ENCODE measurements at regions not wholly inside any gene's neighbourhood (a gene's known extent, or its start where the extent isn't known, plus 50 kb on each side); places are given as distances from the start of the nearest gene placed in this dataset.

- Histone ChIP-seq H3K9ac (ENCODE audit: low read length) (no peak overlapping the region), H3K79me2 (replicated peaks; ENCODE audit: insufficient read depth, low read length) (no peaks in the 10 kb centered on the region), H2AFZ (ENCODE audit: low read depth, low read length) (no peak overlapping the region), H3K27ac (ENCODE audit: low read length) (no peak overlapping the region), H3K27me3 (ENCODE audit: insufficient read depth, low read depth, low read length) (no peaks in the 10 kb centered on the region), H3K36me3 (ENCODE audit: insufficient read depth, low read length) (no peaks in the 10 kb centered on the region), H3K4me3 (ENCODE audit: low read length) (no peak overlapping the region), H3K9me3 (ENCODE audit: low read length) (no peaks in the 10 kb centered on the region), H3K4me2 (ENCODE audit: low read length) (no peak overlapping the region), H3K9me2 (ENCODE audit: insufficient read depth, low read length) (no peaks in the 10 kb centered on the region), H3F3A (ENCODE audit: insufficient read depth, low read length, poor library complexity, severe bottlenecking) (no peaks in the 10 kb centered on the region), H4K20me1 (ENCODE audit: insufficient read depth) (no peaks in the 10 kb centered on the region)
- TF ChIP-seq CTCF (IDR thresholded peaks at IDR 0.05; ENCODE audit: poor library complexity, severe bottlenecking) (peak; percentile 43), POLR2AphosphoS5 (IDR thresholded peaks at IDR 0.05) (no peak)
Measured at GRCh38 chr15:79185199-79185598, 94.6 kb upstream of the RASGRF1 start.

GRCh38 chr15:79184465-79184892, 93.9 kb upstream of the RASGRF1 start:
- no peaks in the 10 kb centered on the region for H3K36me3 ChIP-seq (ENCODE audit: insufficient read depth, low read length)
- no peak overlapping the region for H3K9ac ChIP-seq (ENCODE audit: low read length)
- H3K79me2 ChIP-seq (replicated peaks; ENCODE audit: insufficient read depth, low read length) = no peaks in the 10 kb centered on the region
- no peaks in the 10 kb centered on the region for H3K9me2 ChIP-seq (ENCODE audit: insufficient read depth, low read length)
- H3K4me2 ChIP-seq (ENCODE audit: low read length) = no peak overlapping the region
- no peak overlapping the region for H3K4me3 ChIP-seq (ENCODE audit: low read length)
- no peaks in the 10 kb centered on the region for H3K9me3 ChIP-seq (ENCODE audit: low read length)
- no peaks in the 10 kb centered on the region for H3K27me3 ChIP-seq (ENCODE audit: insufficient read depth, low read depth, low read length)
- H3K27ac ChIP-seq (ENCODE audit: low read length) = no peak overlapping the region
- H2AFZ ChIP-seq (ENCODE audit: low read depth, low read length) = no peak overlapping the region
- H4K20me1 ChIP-seq (ENCODE audit: insufficient read depth) = no peaks in the 10 kb centered on the region
- H3F3A ChIP-seq (ENCODE audit: insufficient read depth, low read length, poor library complexity, severe bottlenecking) = no peaks in the 10 kb centered on the region
- TF ChIP-seq EZH2 (IDR thresholded peaks at IDR 0.05; ENCODE audit: borderline replicate concordance, insufficient read depth, low read length, poor library complexity, severe bottlenecking) = no peak
- peak; percentile 98 for TF ChIP-seq CTCF (IDR thresholded peaks at IDR 0.05; ENCODE audit: poor library complexity, severe bottlenecking)
- TF ChIP-seq POLR2AphosphoS5 (IDR thresholded peaks at IDR 0.05) = no peak
- peak; percentile 100 for TF ChIP-seq SMC3 (conservative IDR thresholded peaks at IDR 0.05; ENCODE audit: poor library complexity)
- TF ChIP-seq RAD21 (conservative IDR thresholded peaks at IDR 0.05) = peak; percentile 98

GRCh38 chr15:79180318-79180717, 89.7 kb upstream of the RASGRF1 start:
- no peaks in the 10 kb centered on the region for H3K27me3 ChIP-seq (ENCODE audit: insufficient read depth, low read depth, low read length)
- no peaks in the 10 kb centered on the region for H3K9me2 ChIP-seq (ENCODE audit: insufficient read depth, low read length)
- no peaks in the 10 kb centered on the region for H3F3A ChIP-seq (ENCODE audit: insufficient read depth, low read length, poor library complexity, severe bottlenecking)
- H2AFZ ChIP-seq (ENCODE audit: low read depth, low read length) = no peak overlapping the region
- TF ChIP-seq RAD21 (conservative IDR thresholded peaks at IDR 0.05) = no peak
- no peak overlapping the region for H3K27ac ChIP-seq (ENCODE audit: low read length)
- H3K9ac ChIP-seq (ENCODE audit: low read length) = no peak overlapping the region
- H4K20me1 ChIP-seq (ENCODE audit: insufficient read depth) = no peaks in the 10 kb centered on the region
- H3K9me3 ChIP-seq (ENCODE audit: low read length) = no peaks in the 10 kb centered on the region
- H3K4me2 ChIP-seq (ENCODE audit: low read length) = no peak overlapping the region
- H3K36me3 ChIP-seq (ENCODE audit: insufficient read depth, low read length) = no peaks in the 10 kb centered on the region
- no peaks in the 10 kb centered on the region for H3K79me2 ChIP-seq (replicated peaks; ENCODE audit: insufficient read depth, low read length)
- no peak overlapping the region for H3K4me3 ChIP-seq (ENCODE audit: low read length)

GRCh38 chr15:79179597-79179996, 89.0 kb upstream of the RASGRF1 start:
- H3F3A ChIP-seq (ENCODE audit: insufficient read depth, low read length, poor library complexity, severe bottlenecking) = no peaks in the 10 kb centered on the region
- H3K27ac ChIP-seq (ENCODE audit: low read length) = no peak overlapping the region
- no peaks in the 10 kb centered on the region for H3K9me3 ChIP-seq (ENCODE audit: low read length)
- no peaks in the 10 kb centered on the region for H3K36me3 ChIP-seq (ENCODE audit: insufficient read depth, low read length)
- H4K20me1 ChIP-seq (ENCODE audit: insufficient read depth) = no peaks in the 10 kb centered on the region
- no peak overlapping the region for H2AFZ ChIP-seq (ENCODE audit: low read depth, low read length)
- no peaks in the 10 kb centered on the region for H3K79me2 ChIP-seq (replicated peaks; ENCODE audit: insufficient read depth, low read length)
- H3K4me3 ChIP-seq (ENCODE audit: low read length) = no peak overlapping the region
- H3K9me2 ChIP-seq (ENCODE audit: insufficient read depth, low read length) = no peaks in the 10 kb centered on the region
- H3K4me2 ChIP-seq (ENCODE audit: low read length) = no peak overlapping the region
- no peaks in the 10 kb centered on the region for H3K27me3 ChIP-seq (ENCODE audit: insufficient read depth, low read depth, low read length)
- no peak overlapping the region for H3K9ac ChIP-seq (ENCODE audit: low read length)
- TF ChIP-seq REST (IDR thresholded peaks at IDR 0.05; ENCODE audit: borderline replicate concordance) (no peak), SMC3 (conservative IDR thresholded peaks at IDR 0.05; ENCODE audit: poor library complexity) (no peak), EP300 (conservative IDR thresholded peaks at IDR 0.05; ENCODE audit: poor library complexity, severe bottlenecking) (no peak), RAD21 (conservative IDR thresholded peaks at IDR 0.05) (no peak), CTCF (IDR thresholded peaks at IDR 0.05; ENCODE audit: poor library complexity, severe bottlenecking) (no peak), POLR2AphosphoS5 (IDR thresholded peaks at IDR 0.05) (no peak), EZH2 (IDR thresholded peaks at IDR 0.05; ENCODE audit: borderline replicate concordance, insufficient read depth, low read length, poor library complexity, severe bottlenecking) (no peak)

All from neural cell (in vitro differentiated cells).